PC-3 (cell line): ENCODE measurements at regions not wholly inside any gene's neighbourhood (a gene's known extent, or its start where the extent isn't known, plus 50 kb on each side); places are given as distances from the start of the nearest gene placed in this dataset.

ENCODE experiments used
- CTCF ChIP-seq: fragments of 300-600 bp; sonication (generic); conservative IDR thresholded peaks from 2 replicates; pipeline ENCODE4 v1.5.1; 2017; ENCODE audit warnings: antibody characterized with exemption, low read depth, mild to moderate bottlenecking, low read length
- EZH2 ChIP-seq: fragments of 300-600 bp; sonication (generic); IDR thresholded peaks from one replicate; pipeline ENCODE4 v1.6.1; 2017; ENCODE audit warnings: antibody characterized with exemption, mild to moderate bottlenecking, low read length; ENCODE audit not compliant: unreplicated experiment
- EZH2phosphoT487 ChIP-seq: fragments of 300-600 bp; sonication (generic); IDR thresholded peaks from 2 replicates; pipeline ENCODE4 v1.6.1; 2018; ENCODE audit warnings: mild to moderate bottlenecking, antibody characterized with exemption, low read length, borderline replicate concordance

- TF ChIP-seq CTCF (no peak), EZH2 (no peak), EZH2phosphoT487 (no peak)
Measured at GRCh38 chr6:95279616-95280015, 297.7 kb upstream of the MANEA start.
